Karpas-422 (cell line): ENCODE measurements at regions not wholly inside any gene's neighbourhood (a gene's known extent, or its start where the extent isn't known, plus 50 kb on each side); places are given as distances from the start of the nearest gene placed in this dataset.

Experiments
- DNase-seq: peaks from one replicate; pipeline ENCODE4 v3.0.0-alpha.2; 2015
- H2AFZ ChIP-seq: fragments of 200-600 bp; sonication (generic); 2 replicates; pipeline ENCODE4 v1.6.1; 2014; ENCODE audit warnings: antibody characterized with exemption, low read length, mixed read lengths
- H3K27ac ChIP-seq: fragments of 200-600 bp; sonication (generic); 2 replicates; pipeline ENCODE4 v1.5.1; 2014; ENCODE audit warnings: mild to moderate bottlenecking, low read length, moderate library complexity
- H3K27me3 ChIP-seq: fragments of 200-600 bp; sonication (generic); 2 replicates; pipeline ENCODE4 v1.6.1; 2014; ENCODE audit warnings: low read length, mixed read lengths
- H3K36me3 ChIP-seq: fragments of 200-600 bp; sonication (generic); 2 replicates; pipeline ENCODE4 v1.6.1; 2014; ENCODE audit warnings: low read length, mixed read lengths; ENCODE audit not compliant: insufficient read depth
- H3K4me1 ChIP-seq: fragments of 200-600 bp; sonication (generic); 2 replicates; pipeline ENCODE4 v1.6.1; 2014; ENCODE audit warnings: mild to moderate bottlenecking, low read length, mixed read lengths
- H3K4me2 ChIP-seq: fragments of 200-600 bp; sonication (generic); 2 replicates; pipeline ENCODE4 v1.6.1; 2014; ENCODE audit warnings: low read length, low read depth, mild to moderate bottlenecking; ENCODE audit not compliant: poor library complexity, severe bottlenecking
- H3K4me3 ChIP-seq: fragments of 200-600 bp; sonication (generic); 2 replicates; pipeline ENCODE4 v1.5.1; 2014; ENCODE audit warnings: mild to moderate bottlenecking, antibody characterized with exemption, low read length, mixed read lengths
- H3K79me2 ChIP-seq: fragments of 200-600 bp; sonication (generic); 2 replicates; pipeline ENCODE4 v1.6.1; 2014; ENCODE audit warnings: mild to moderate bottlenecking, low read length, mixed read lengths
- H3K9ac ChIP-seq: fragments of 200-600 bp; sonication (generic); 2 replicates; pipeline ENCODE4 v1.6.0; 2014; ENCODE audit warnings: low read length
- H3K9me2 ChIP-seq: fragments of 200-600 bp; sonication (generic), shearing (Covaris generic); replicated peaks from 2 replicates; pipeline ENCODE4 v1.6.0; 2014; ENCODE audit warnings: mild to moderate bottlenecking, low read length, moderate library complexity; ENCODE audit not compliant: insufficient read depth
- H3K9me3 ChIP-seq: fragments of 300-700, 200-600 bp; sonication (generic); 2 replicates; pipeline ENCODE4 v1.6.1; 2014; ENCODE audit warnings: low read length, mixed read lengths
- H4K20me1 ChIP-seq: fragments of 200-600 bp; sonication (generic); 2 replicates; pipeline ENCODE4 v1.6.1; 2014; ENCODE audit warnings: mild to moderate bottlenecking, antibody characterized with exemption, low read length, low read depth; ENCODE audit not compliant: insufficient read depth

GRCh38 chr17:33977729-33978514, 277.2 kb upstream of the CCL2 start:
- no peaks in the 10 kb centered on the region for H3K4me1 ChIP-seq
- H4K20me1 ChIP-seq, result no peaks in the 10 kb centered on the region
- H3K4me3 ChIP-seq, result no peak overlapping the region
- H3K36me3 ChIP-seq, result no peaks in the 10 kb centered on the region
- H3K4me2 ChIP-seq, result no peak overlapping the region
- H3K27ac ChIP-seq, result no peak overlapping the region
- H3K79me2 ChIP-seq, result no peaks in the 10 kb centered on the region
- H3K9ac ChIP-seq, result no peak overlapping the region
- no peaks in the 10 kb centered on the region for H3K9me2 ChIP-seq
- DNase-seq, result no peak
- no peaks in the 10 kb centered on the region for H3K9me3 ChIP-seq
- no peak overlapping the region for H2AFZ ChIP-seq
- no peaks in the 10 kb centered on the region for H3K27me3 ChIP-seq

GRCh38 chr17:33978889-33979288, 276.2 kb upstream of the CCL2 start:
- H3K9me2 ChIP-seq, result no peaks in the 10 kb centered on the region
- H3K27me3 ChIP-seq, result no peaks in the 10 kb centered on the region
- H4K20me1 ChIP-seq, result no peaks in the 10 kb centered on the region
- no peak for DNase-seq
- H3K79me2 ChIP-seq, result no peaks in the 10 kb centered on the region
- H3K9ac ChIP-seq, result no peak overlapping the region
- H3K4me2 ChIP-seq, result no peak overlapping the region
- no peaks in the 10 kb centered on the region for H3K9me3 ChIP-seq
- H3K27ac ChIP-seq, result no peak overlapping the region
- H2AFZ ChIP-seq, result no peak overlapping the region
- no peaks in the 10 kb centered on the region for H3K4me1 ChIP-seq
- H3K36me3 ChIP-seq, result no peaks in the 10 kb centered on the region
- no peak overlapping the region for H3K4me3 ChIP-seq

GRCh38 chr17:33980193-33980592, 274.9 kb upstream of the CCL2 start:
- no peaks in the 10 kb centered on the region for H3K9me2 ChIP-seq
- no peak for DNase-seq

GRCh38 chr17:33981711-33982601, 273.1 kb upstream of the CCL2 start:
- Histone ChIP-seq H3K9me3 (no peaks in the 10 kb centered on the region), H3K4me1 (peaks cover 6% of the 10 kb centered on the region), H2AFZ (no peak overlapping the region), H3K79me2 (no peaks in the 10 kb centered on the region), H4K20me1 (no peaks in the 10 kb centered on the region), H3K27ac (no peak overlapping the region), H3K4me2 (no peak overlapping the region), H3K27me3 (no peaks in the 10 kb centered on the region), H3K36me3 (no peaks in the 10 kb centered on the region), H3K9me2 (no peaks in the 10 kb centered on the region), H3K9ac (no peak overlapping the region), H3K4me3 (no peak overlapping the region)
- no peak for DNase-seq

More at GRCh38 chr17:33980193-33980592, 274.9 kb upstream of the CCL2 start:
- Histone ChIP-seq H3K27me3 (no peaks in the 10 kb centered on the region), H3K27ac (no peak overlapping the region), H3K79me2 (no peaks in the 10 kb centered on the region), H3K9me3 (no peaks in the 10 kb centered on the region), H3K36me3 (no peaks in the 10 kb centered on the region), H3K4me1 (no peaks in the 10 kb centered on the region), H3K9ac (no peak overlapping the region), H3K4me3 (no peak overlapping the region), H3K4me2 (no peak overlapping the region), H4K20me1 (no peaks in the 10 kb centered on the region), H2AFZ (no peak overlapping the region)

- no peak overlapping the region for H3K4me2 ChIP-seq
- no peaks in the 10 kb centered on the region for H3K36me3 ChIP-seq
- no peaks in the 10 kb centered on the region for H3K9me2 ChIP-seq
- H3K27me3 ChIP-seq, result no peaks in the 10 kb centered on the region
- no peak overlapping the region for H3K4me3 ChIP-seq
- no peaks in the 10 kb centered on the region for H3K9me3 ChIP-seq
- H3K79me2 ChIP-seq, result no peaks in the 10 kb centered on the region
- H3K27ac ChIP-seq, result no peak overlapping the region
- no peak overlapping the region for H2AFZ ChIP-seq
- no peak for DNase-seq
- no peak overlapping the region for H3K9ac ChIP-seq
- H3K4me1 ChIP-seq, result peaks cover 6% of the 10 kb centered on the region
- no peaks in the 10 kb centered on the region for H4K20me1 ChIP-seq
These were observed 272.2 kb upstream of the CCL2 start for GRCh38 chr17:33982909-33983308.

- Histone ChIP-seq H3K27me3 (no peaks in the 10 kb centered on the region), H3K79me2 (no peaks in the 10 kb centered on the region), H3K4me1 (peaks cover 6% of the 10 kb centered on the region), H3K9me2 (no peaks in the 10 kb centered on the region), H3K9me3 (no peaks in the 10 kb centered on the region), H3K27ac (no peak overlapping the region), H3K4me3 (no peak overlapping the region), H2AFZ (no peak overlapping the region), H3K4me2 (no peak overlapping the region), H3K9ac (no peak overlapping the region), H3K36me3 (no peaks in the 10 kb centered on the region), H4K20me1 (no peaks in the 10 kb centered on the region)
- DNase-seq, result no peak
These were observed 271.1 kb upstream of the CCL2 start for GRCh38 chr17:33983824-33984574.

GRCh38 chr17:33986088-33986487, 269.0 kb upstream of the CCL2 start:
- DNase-seq, result no peak
- Histone ChIP-seq H3K9me3 (no peaks in the 10 kb centered on the region), H3K79me2 (no peaks in the 10 kb centered on the region), H3K9ac (no peak overlapping the region), H3K4me2 (no peak overlapping the region), H4K20me1 (no peaks in the 10 kb centered on the region), H3K36me3 (no peaks in the 10 kb centered on the region), H2AFZ (no peak overlapping the region), H3K27ac (no peak overlapping the region), H3K4me3 (no peak overlapping the region), H3K4me1 (peaks cover 6% of the 10 kb centered on the region), H3K9me2 (no peaks in the 10 kb centered on the region), H3K27me3 (no peaks in the 10 kb centered on the region)

GRCh38 chr17:33986566-33986965, 268.5 kb upstream of the CCL2 start:
- H3K4me3 ChIP-seq, result no peak overlapping the region

More at GRCh38 chr17:33986566-33986965, 268.5 kb upstream of the CCL2 start:
- Histone ChIP-seq H2AFZ (no peak overlapping the region), H4K20me1 (no peaks in the 10 kb centered on the region), H3K36me3 (no peaks in the 10 kb centered on the region), H3K9me2 (no peaks in the 10 kb centered on the region), H3K27me3 (no peaks in the 10 kb centered on the region), H3K27ac (no peak overlapping the region), H3K4me2 (no peak overlapping the region), H3K9ac (no peak overlapping the region), H3K9me3 (no peaks in the 10 kb centered on the region), H3K79me2 (no peaks in the 10 kb centered on the region), H3K4me1 (peaks cover 6% of the 10 kb centered on the region)
- DNase-seq, result no peak
